ENCODE measurements at regions not wholly inside any gene's neighbourhood (a gene's known extent, or its start where the extent isn't known, plus 50 kb on each side); places are given as distances from the start of the nearest gene placed in this dataset.
A peak's percentile ranks its signal among the peaks of the same experiment; 100 is the strongest.

GRCh38 chr14:22334627-22335026, 254.4 kb downstream of the DAD1 start:
- H3K4me2 ChIP-seq, result peak overlapping the region; percentile 70
- peak overlapping the region; percentile 15 to 75 for H3K27ac ChIP-seq
- H3K4me3 ChIP-seq, result no peak overlapping the region
- WGBS (ENCODE audit: missing lambda C conversion rate), result 37% methylated on average over 4 of the region's 4 CpGs
- H3K4me1 ChIP-seq, result peaks cover 30% of the 10 kb centered on the region
- no peak for FAIRE-seq
- peak; percentile 17 to 23 for DNase-seq (ENCODE audit: low read depth in 1 of 2, low spot score in 1 of 2)
- peaks cover 7% of the 10 kb centered on the region for H3K9me3 ChIP-seq
- CTCF ChIA-PET, result interaction anchor here (1.1 to 2.5 kb wide), 6 partner anchors 9 to 139 kb away, joined by 3 to 9 read pairs (median 4); no protein-coding TSS in a partner anchor
- peak; percentile 71 for ATAC-seq
- POLR2A ChIA-PET, result no interaction called here
- TF ChIP-seq FOXS1 (CRISPR knock-in tag; IDR thresholded peaks at IDR 0.05) (no peak), BHLHE40 (IDR thresholded peaks at IDR 0.05; ENCODE audit: low read depth, low read length) (no peak), HDAC2 (IDR thresholded peaks at IDR 0.05) (no peak), EHMT2 (IDR thresholded peaks at IDR 0.05; ENCODE audit: low read depth) (no peak), FOSB (CRISPR knock-in tag; IDR thresholded peaks at IDR 0.05) (no peak), ZC3H11A (IDR thresholded peaks at IDR 0.05) (no peak), SREBF2 (IDR thresholded peaks at IDR 0.05) (no peak), CBX2 (IDR thresholded peaks at IDR 0.05; ENCODE audit: borderline replicate concordance, low read depth) (no peak), KDM5A (IDR thresholded peaks at IDR 0.05) (no peak), HOXB13 (CRISPR knock-in tag; IDR thresholded peaks at IDR 0.05; ENCODE audit: low read depth) (no peak), NFE2L2 (conservative IDR thresholded peaks at IDR 0.05; ENCODE audit: low read length) (no peak), REST (IDR thresholded peaks at IDR 0.05) (no peak), MAX (IDR thresholded peaks at IDR 0.05) (no peak), MAFK (IDR thresholded peaks at IDR 0.05; ENCODE audit: partially characterized antibody) (no peak), JUN (IDR thresholded peaks at IDR 0.05) (no peak), TFCP2L1 (CRISPR knock-in tag; IDR thresholded peaks at IDR 0.05) (no peak)

- H3K4me3 ChIP-seq, result 0 out of 3 replicates have a peak overlapping the region, but pooled peaks have one; percentile 7
- H3K4me2 ChIP-seq, result peak overlapping the region; percentile 70
- FAIRE-seq (no peak), ATAC-seq (no peak), DNase-seq (ENCODE audit: low read depth in 1 of 2, low spot score in 1 of 2) (no peak)
- ChIA-PET CTCF (interaction anchor here (1.1 to 2.5 kb wide), 7 partner anchors 9 to 139 kb away, joined by 3 to 9 read pairs (median 3); no protein-coding TSS in a partner anchor), POLR2A (no interaction called here)
- peak overlapping the region; percentile 15 to 75; a peak in 3 of 6 replicates for H3K27ac ChIP-seq
- peaks cover 30% of the 10 kb centered on the region for H3K4me1 ChIP-seq
- 3% methylated on average over 4 of the region's 4 CpGs for WGBS (ENCODE audit: missing lambda C conversion rate)
- TF ChIP-seq HDAC2 (IDR thresholded peaks at IDR 0.05) (no peak), ZC3H11A (IDR thresholded peaks at IDR 0.05) (no peak), PHF8 (IDR thresholded peaks at IDR 0.05; ENCODE audit: borderline replicate concordance, low read depth) (no peak), BHLHE40 (IDR thresholded peaks at IDR 0.05; ENCODE audit: low read depth, low read length) (no peak), TFCP2L1 (CRISPR knock-in tag; IDR thresholded peaks at IDR 0.05) (no peak)
- H3K9me3 ChIP-seq, result peaks cover 11% of the 10 kb centered on the region
These were observed 254.8 kb downstream of the DAD1 start for GRCh38 chr14:22334275-22334577.

- peak overlapping the region; percentile 8; the same call in 1 of the 3 replicates for H3K4me3 ChIP-seq
- ChIA-PET CTCF (interaction anchor here (1.0 to 2.5 kb wide), 10 partner anchors 10 to 140 kb away, joined by 3 to 9 read pairs (median 3); no protein-coding TSS in a partner anchor), POLR2A (no interaction called here)
- peaks cover 30% of the 10 kb centered on the region for H3K4me1 ChIP-seq
- peak overlapping the region; percentile 70 for H3K4me2 ChIP-seq
- H3K27ac ChIP-seq, result peak overlapping the region; percentile 4 to 26; a peak in 3 of 6 replicates
- FAIRE-seq (peak; percentile 97), DNase-seq (ENCODE audit: low read depth in 1 of 2, low spot score in 1 of 2) (peak; percentile 73 to 88), ATAC-seq (peak; percentile 94)
- H3K9me3 ChIP-seq, result peaks cover 16% of the 10 kb centered on the region
- WGBS (ENCODE audit: missing lambda C conversion rate), result 2% methylated on average over 6 of the region's 6 CpGs
- no peak for TF ChIP-seq PHF8 (IDR thresholded peaks at IDR 0.05; ENCODE audit: borderline replicate concordance, low read depth)
- TF ChIP-seq PBX3 (IDR thresholded peaks at IDR 0.05), result peak; percentile 92
- no peak for TF ChIP-seq NPAS2 (CRISPR knock-in tag; IDR thresholded peaks at IDR 0.05; ENCODE audit: borderline replicate concordance)
- TF ChIP-seq JUNB (IDR thresholded peaks at IDR 0.05), result peak; percentile 99
- peak; percentile 85 to 91; a peak in 4 of 5 replicates for TF ChIP-seq JUN (IDR thresholded peaks at IDR 0.05)
- peak; percentile 83 for TF ChIP-seq MAX (IDR thresholded peaks at IDR 0.05)
- peak in 1 of 2 experiments; percentile 64; a peak in 2 of 4 replicates for TF ChIP-seq CEBPB (IDR thresholded peaks at IDR 0.05)
- TF ChIP-seq HDAC2 (IDR thresholded peaks at IDR 0.05), result no peak
- peak; percentile 100 for TF ChIP-seq FOSL2 (IDR thresholded peaks at IDR 0.05)
- TF ChIP-seq FOSL2 (CRISPR knock-in tag; IDR thresholded peaks at IDR 0.05), result peak; percentile 100
- no peak for TF ChIP-seq CHD4 (IDR thresholded peaks at IDR 0.05; ENCODE audit: borderline replicate concordance)
- peak; percentile 97 for TF ChIP-seq GATA3 (IDR thresholded peaks at IDR 0.05; ENCODE audit: borderline replicate concordance)
- 0 out of 2 replicates have a peak, but pooled peaks have one; percentile 69 for TF ChIP-seq HOXB5 (CRISPR knock-in tag; IDR thresholded peaks at IDR 0.05)
These were observed 255.4 kb downstream of the DAD1 start for GRCh38 chr14:22333422-22334274.
